Karpas-422 (cell line): ENCODE measurements at regions not wholly inside any gene's neighbourhood (a gene's known extent, or its start where the extent isn't known, plus 50 kb on each side); places are given as distances from the start of the nearest gene placed in this dataset.
A peak's percentile ranks its signal among the peaks of the same experiment; 100 is the strongest.

Experiments used
- DNase-seq: peaks from one replicate; pipeline ENCODE4 v3.0.0-alpha.2; 2015
- H2AFZ ChIP-seq: fragments of 200-600 bp; sonication (generic); 2 replicates; pipeline ENCODE4 v1.6.1; 2014; ENCODE audit warnings: antibody characterized with exemption, low read length, mixed read lengths
- H3K27ac ChIP-seq: fragments of 200-600 bp; sonication (generic); 2 replicates; pipeline ENCODE4 v1.5.1; 2014; ENCODE audit warnings: mild to moderate bottlenecking, low read length, moderate library complexity
- H3K27me3 ChIP-seq: fragments of 200-600 bp; sonication (generic); 2 replicates; pipeline ENCODE4 v1.6.1; 2014; ENCODE audit warnings: low read length, mixed read lengths
- H3K36me3 ChIP-seq: fragments of 200-600 bp; sonication (generic); 2 replicates; pipeline ENCODE4 v1.6.1; 2014; ENCODE audit warnings: low read length, mixed read lengths; ENCODE audit not compliant: insufficient read depth
- H3K4me1 ChIP-seq: fragments of 200-600 bp; sonication (generic); 2 replicates; pipeline ENCODE4 v1.6.1; 2014; ENCODE audit warnings: mild to moderate bottlenecking, low read length, mixed read lengths
- H3K4me2 ChIP-seq: fragments of 200-600 bp; sonication (generic); 2 replicates; pipeline ENCODE4 v1.6.1; 2014; ENCODE audit warnings: low read length, low read depth, mild to moderate bottlenecking; ENCODE audit not compliant: poor library complexity, severe bottlenecking
- H3K4me3 ChIP-seq: fragments of 200-600 bp; sonication (generic); 2 replicates; pipeline ENCODE4 v1.5.1; 2014; ENCODE audit warnings: mild to moderate bottlenecking, antibody characterized with exemption, low read length, mixed read lengths
- H3K79me2 ChIP-seq: fragments of 200-600 bp; sonication (generic); 2 replicates; pipeline ENCODE4 v1.6.1; 2014; ENCODE audit warnings: mild to moderate bottlenecking, low read length, mixed read lengths
- H3K9ac ChIP-seq: fragments of 200-600 bp; sonication (generic); 2 replicates; pipeline ENCODE4 v1.6.0; 2014; ENCODE audit warnings: low read length
- H3K9me2 ChIP-seq: fragments of 200-600 bp; sonication (generic), shearing (Covaris generic); replicated peaks from 2 replicates; pipeline ENCODE4 v1.6.0; 2014; ENCODE audit warnings: mild to moderate bottlenecking, low read length, moderate library complexity; ENCODE audit not compliant: insufficient read depth
- H3K9me3 ChIP-seq: fragments of 300-700, 200-600 bp; sonication (generic); 2 replicates; pipeline ENCODE4 v1.6.1; 2014; ENCODE audit warnings: low read length, mixed read lengths
- H4K20me1 ChIP-seq: fragments of 200-600 bp; sonication (generic); 2 replicates; pipeline ENCODE4 v1.6.1; 2014; ENCODE audit warnings: mild to moderate bottlenecking, antibody characterized with exemption, low read length, low read depth; ENCODE audit not compliant: insufficient read depth

GRCh38 chr10:78869508-78870454 lies 199.0 kb upstream of the ZMIZ1 start:
- no peaks in the 10 kb centered on the region for H3K9me2 ChIP-seq
- peaks cover under 1% of the 10 kb centered on the region; the same call in 1 of the 2 replicates for H3K4me1 ChIP-seq
- no peak overlapping the region for H2AFZ ChIP-seq
- no peak overlapping the region for H3K4me2 ChIP-seq
- no peak overlapping the region for H3K9ac ChIP-seq
- H3K27me3 ChIP-seq: no peaks in the 10 kb centered on the region; the same call in 1 of the 2 replicates
- H3K4me3 ChIP-seq: no peak overlapping the region
- no peaks in the 10 kb centered on the region for H3K9me3 ChIP-seq
- DNase-seq: no peak
- H3K79me2 ChIP-seq: no peaks in the 10 kb centered on the region
- H3K36me3 ChIP-seq: no peaks in the 10 kb centered on the region
- no peaks in the 10 kb centered on the region for H4K20me1 ChIP-seq
- H3K27ac ChIP-seq: no peak overlapping the region

DNA sequence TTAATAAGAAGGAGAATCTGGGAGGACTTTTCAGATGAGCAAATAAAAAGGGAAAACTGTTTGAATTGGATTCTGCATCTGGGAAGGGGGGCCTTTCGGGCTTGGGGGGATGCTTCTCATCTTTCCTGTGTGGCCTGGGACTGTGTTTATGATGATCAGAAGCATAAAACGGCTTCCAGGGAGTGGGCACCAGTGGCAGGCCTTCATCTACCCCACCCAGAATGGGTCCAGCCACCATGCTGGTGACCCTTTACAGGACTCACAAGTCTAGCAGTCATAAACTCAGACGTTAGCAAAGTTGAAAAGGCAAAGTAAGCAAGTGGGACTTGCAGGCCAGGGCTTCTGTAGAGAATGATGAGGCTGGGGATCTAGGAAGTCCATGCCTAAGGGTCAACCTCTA lies 198.3 kb upstream of the ZMIZ1 start:
- H3K9ac ChIP-seq: no peak overlapping the region
- H3K4me3 ChIP-seq: no peak overlapping the region
- H3K27me3 ChIP-seq: no peaks in the 10 kb centered on the region; the same call in 1 of the 2 replicates
- no peak overlapping the region for H2AFZ ChIP-seq
- peaks cover 7% of the 10 kb centered on the region for H3K4me1 ChIP-seq
- H3K9me2 ChIP-seq: no peaks in the 10 kb centered on the region
- no peak overlapping the region for H3K27ac ChIP-seq
- H3K36me3 ChIP-seq: no peaks in the 10 kb centered on the region
- no peak overlapping the region for H3K4me2 ChIP-seq
- H4K20me1 ChIP-seq: no peaks in the 10 kb centered on the region
- no peak for DNase-seq
- no peaks in the 10 kb centered on the region for H3K9me3 ChIP-seq
- no peaks in the 10 kb centered on the region for H3K79me2 ChIP-seq

DNA sequence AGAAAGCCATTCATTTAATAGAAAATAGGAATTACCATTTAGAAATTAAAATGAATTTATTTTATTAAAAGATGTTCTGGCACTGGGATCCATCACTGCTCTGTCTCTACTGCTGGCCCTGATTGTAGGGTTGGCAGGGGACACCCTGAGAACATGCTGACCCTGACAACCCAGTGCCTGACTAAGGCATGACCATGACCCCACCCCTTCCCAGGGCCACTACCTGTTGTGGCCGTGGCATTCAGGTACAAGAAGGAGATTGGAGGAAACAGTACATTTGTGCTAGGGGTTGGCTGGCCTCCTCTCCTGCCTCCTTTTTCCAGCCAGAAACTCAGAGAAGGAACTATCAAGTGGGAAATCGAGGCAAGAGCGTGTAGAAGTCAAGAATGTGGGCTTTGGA lies 197.0 kb upstream of the ZMIZ1 start:
- no peak overlapping the region for H2AFZ ChIP-seq
- no peaks in the 10 kb centered on the region; the same call in 1 of the 2 replicates for H3K27me3 ChIP-seq
- no peaks in the 10 kb centered on the region for H3K79me2 ChIP-seq
- no peaks in the 10 kb centered on the region for H3K36me3 ChIP-seq
- no peak overlapping the region for H3K9ac ChIP-seq
- H4K20me1 ChIP-seq: no peaks in the 10 kb centered on the region
- H3K4me3 ChIP-seq: no peak overlapping the region
- DNase-seq: no peak
- no peaks in the 10 kb centered on the region for H3K9me3 ChIP-seq
- no peaks in the 10 kb centered on the region for H3K9me2 ChIP-seq
- H3K27ac ChIP-seq: no peak overlapping the region
- H3K4me1 ChIP-seq: peaks cover 17% of the 10 kb centered on the region
- no peak overlapping the region for H3K4me2 ChIP-seq

GRCh38 chr10:78873413-78873812 lies 195.4 kb upstream of the ZMIZ1 start:
- no peaks in the 10 kb centered on the region for H3K9me2 ChIP-seq
- H3K9ac ChIP-seq: no peak overlapping the region
- H3K4me2 ChIP-seq: no peak overlapping the region
- H3K27me3 ChIP-seq: no peaks in the 10 kb centered on the region; the same call in 1 of the 2 replicates
- H3K9me3 ChIP-seq: 0 out of 2 replicates have a peak, but pooled peaks cover 2% of the 10 kb centered on the region
- no peaks in the 10 kb centered on the region for H3K79me2 ChIP-seq
- no peaks in the 10 kb centered on the region for H3K36me3 ChIP-seq
- no peak overlapping the region for H2AFZ ChIP-seq
- H3K4me3 ChIP-seq: no peak overlapping the region
- no peak for DNase-seq
- H3K4me1 ChIP-seq: peaks cover 17% of the 10 kb centered on the region
- H4K20me1 ChIP-seq: no peaks in the 10 kb centered on the region
- H3K27ac ChIP-seq: no peak overlapping the region

DNA sequence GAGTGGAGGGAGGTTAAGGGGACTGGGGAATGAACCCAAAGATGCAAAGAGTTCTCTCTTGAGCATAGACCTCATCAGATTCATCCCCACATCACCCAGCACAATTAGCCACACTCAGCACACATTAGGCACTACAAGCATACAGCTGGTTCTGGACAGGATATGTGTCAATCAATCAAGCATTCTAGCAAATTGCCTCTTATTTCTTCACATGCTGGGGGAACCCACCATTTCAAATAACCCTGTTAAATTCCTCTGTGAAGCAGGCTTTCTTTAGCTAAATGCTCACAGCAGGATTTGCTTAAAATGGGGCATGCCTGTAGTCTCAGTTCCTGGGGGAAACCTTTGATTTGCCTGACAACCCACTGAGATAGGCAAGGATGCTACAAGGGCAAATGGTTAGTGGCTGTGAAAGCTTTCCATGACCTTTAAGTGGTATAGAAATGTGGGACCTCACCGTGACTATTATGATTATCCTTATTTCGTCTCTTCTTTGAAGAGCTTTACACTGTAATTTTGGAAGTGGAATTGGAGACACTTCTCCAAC lies 193.4 kb upstream of the ZMIZ1 start:
- Histone ChIP-seq H3K4me3 (no peak overlapping the region), H2AFZ (no peak overlapping the region)

DNA sequence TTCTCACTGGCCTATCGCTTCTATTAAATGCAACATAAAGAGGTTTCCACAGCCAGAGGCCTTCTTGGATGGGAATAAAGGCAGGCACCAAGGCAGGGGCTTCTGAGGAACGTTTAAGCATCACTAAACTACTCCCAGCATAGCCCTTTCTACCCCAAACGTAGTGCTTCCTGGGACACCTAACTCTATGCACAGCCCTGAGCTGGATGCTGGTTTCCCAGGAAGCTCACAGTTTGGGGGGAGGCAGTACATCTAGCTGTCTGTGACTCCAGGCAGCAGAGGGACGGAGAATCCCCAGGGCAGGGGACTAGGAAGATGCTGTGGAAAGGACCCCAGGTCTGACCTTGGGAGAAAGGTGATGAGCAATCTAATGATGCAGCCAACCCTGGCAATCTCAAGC lies 192.8 kb upstream of the ZMIZ1 start:
- Histone ChIP-seq H3K27me3 (no peaks in the 10 kb centered on the region; the same call in 1 of the 2 replicates), H3K4me1 (peaks cover 17% of the 10 kb centered on the region), H4K20me1 (no peaks in the 10 kb centered on the region), H3K36me3 (no peaks in the 10 kb centered on the region), H3K79me2 (no peaks in the 10 kb centered on the region), H3K9me3 (peaks cover 11% of the 10 kb centered on the region), H2AFZ (no peak overlapping the region), H3K9me2 (no peaks in the 10 kb centered on the region), H3K4me3 (no peak overlapping the region), H3K9ac (no peak overlapping the region), H3K4me2 (peak overlapping the region; percentile 21), H3K27ac (no peak overlapping the region)
- DNase-seq: no peak

More for the DNA sequence above, 193.4 kb upstream of the ZMIZ1 start:
- Histone ChIP-seq H3K27me3 (no peaks in the 10 kb centered on the region; the same call in 1 of the 2 replicates), H3K9me2 (no peaks in the 10 kb centered on the region), H3K27ac (no peak overlapping the region), H4K20me1 (no peaks in the 10 kb centered on the region), H3K9ac (no peak overlapping the region), H3K4me1 (peaks cover 17% of the 10 kb centered on the region), H3K4me2 (peak overlapping the region; percentile 21), H3K36me3 (no peaks in the 10 kb centered on the region), H3K9me3 (peaks cover 11% of the 10 kb centered on the region), H3K79me2 (no peaks in the 10 kb centered on the region)
- DNase-seq: no peak

- no peaks in the 10 kb centered on the region for H3K36me3 ChIP-seq
- H3K27ac ChIP-seq: no peak overlapping the region
- H3K9ac ChIP-seq: no peak overlapping the region
- no peak overlapping the region for H3K4me3 ChIP-seq
- peaks cover 17% of the 10 kb centered on the region for H3K4me1 ChIP-seq
- no peaks in the 10 kb centered on the region for H4K20me1 ChIP-seq
- no peak overlapping the region for H3K4me2 ChIP-seq
- H3K79me2 ChIP-seq: no peaks in the 10 kb centered on the region
- H2AFZ ChIP-seq: no peak overlapping the region
- no peaks in the 10 kb centered on the region; the same call in 1 of the 2 replicates for H3K27me3 ChIP-seq
- DNase-seq: no peak
- peaks cover 11% of the 10 kb centered on the region for H3K9me3 ChIP-seq
- H3K9me2 ChIP-seq: no peaks in the 10 kb centered on the region
These were observed 192.3 kb upstream of the ZMIZ1 start for GRCh38 chr10:78876449-78876848.

- Histone ChIP-seq H4K20me1 (no peaks in the 10 kb centered on the region), H3K27ac (no peak overlapping the region), H2AFZ (no peak overlapping the region), H3K4me3 (no peak overlapping the region), H3K9me3 (peaks cover 11% of the 10 kb centered on the region), H3K4me2 (no peak overlapping the region), H3K9ac (no peak overlapping the region), H3K9me2 (no peaks in the 10 kb centered on the region), H3K36me3 (no peaks in the 10 kb centered on the region), H3K4me1 (peaks cover 17% of the 10 kb centered on the region), H3K79me2 (no peaks in the 10 kb centered on the region), H3K27me3 (peaks cover 2% of the 10 kb centered on the region; the same call in 1 of the 2 replicates)
- no peak for DNase-seq
These were observed 189.1 kb upstream of the ZMIZ1 start for GRCh38 chr10:78879621-78880020.
